HG03558 (cell line): ENCODE measurements at regions not wholly inside any gene's neighbourhood (a gene's known extent, or its start where the extent isn't known, plus 50 kb on each side); places are given as distances from the start of the nearest gene placed in this dataset.
"Not testable (repeated sequence)": the region's sequence is repeated elsewhere in the genome, so short reads cannot be mapped to it uniquely, and the experiment has no call there.

Experiments used
- ATAC-seq: cut with Tn5 transposase; IDR thresholded peaks from one replicate; pipeline ENCODE4 v1.9.1; 2021; ENCODE audit warnings: moderate number of reproducible peaks; ENCODE audit not compliant: unreplicated experiment; ENCODE audit errors: extremely low read depth

- ATAC-seq, result not testable (repeated sequence)
Measured at GRCh38 chr18:75712124-75712867, 284.8 kb upstream of the SMIM21 start.

- ATAC-seq, result no peak
Measured at GRCh38 chr18:75700561-75700960, 273.1 kb upstream of the SMIM21 start.

GRCh38 chr18:75698861-75699260 is 271.4 kb upstream of the SMIM21 start:
- no peak for ATAC-seq

GRCh38 chr18:75697493-75697892 is 270.0 kb upstream of the SMIM21 start:
- no peak for ATAC-seq

GRCh38 chr18:75696391-75696790 is 268.9 kb upstream of the SMIM21 start:
- ATAC-seq, result no peak

- no peak for ATAC-seq
Measured at GRCh38 chr18:75694292-75694691, 266.8 kb upstream of the SMIM21 start.

GRCh38 chr18:75691483-75691882 is 264.0 kb upstream of the SMIM21 start:
- ATAC-seq, result no peak

- not testable (repeated sequence) for ATAC-seq
Measured at GRCh38 chr18:75690283-75690682, 262.8 kb upstream of the SMIM21 start.

GRCh38 chr18:75687626-75688025 is 260.1 kb upstream of the SMIM21 start:
- ATAC-seq, result no peak

GRCh38 chr18:75683426-75683825 is 255.9 kb upstream of the SMIM21 start:
- no peak for ATAC-seq

GRCh38 chr18:75681538-75682115 is 254.1 kb upstream of the SMIM21 start:
- ATAC-seq, result no peak

GRCh38 chr18:75679331-75679730 is 251.8 kb upstream of the SMIM21 start:
- ATAC-seq, result no peak

- ATAC-seq, result no peak
Measured at GRCh38 chr18:75678627-75679026, 251.1 kb upstream of the SMIM21 start.

- ATAC-seq, result no peak
Measured at GRCh38 chr18:75677696-75678455, 250.4 kb upstream of the SMIM21 start.

GRCh38 chr18:75660932-75661331 is 233.4 kb upstream of the SMIM21 start:
- ATAC-seq, result no peak

- ATAC-seq, result no peak
Measured at GRCh38 chr18:75659535-75660023, 232.1 kb upstream of the SMIM21 start.

GRCh38 chr18:75658330-75658729 is 230.8 kb upstream of the SMIM21 start:
- ATAC-seq, result no peak

- no peak for ATAC-seq
Measured at GRCh38 chr18:75656563-75657247, 229.2 kb upstream of the SMIM21 start.

GRCh38 chr18:75656035-75656434 is 228.5 kb upstream of the SMIM21 start:
- no peak for ATAC-seq

GRCh38 chr18:75654851-75655751 is 227.6 kb upstream of the SMIM21 start:
- ATAC-seq, result no peak
